ENCODE measurements at regions not wholly inside any gene's neighbourhood (a gene's known extent, or its start where the extent isn't known, plus 50 kb on each side); places are given as distances from the start of the nearest gene placed in this dataset.

- no peak overlapping the region for H3K27ac ChIP-seq (ENCODE audit: low read depth, low read length)
- no peak overlapping the region for H3K4me2 ChIP-seq (ENCODE audit: insufficient read depth, low read length)
- H3K27me3 ChIP-seq (ENCODE audit: insufficient read depth, low read length) = no peaks in the 10 kb centered on the region
- H3K9me3 ChIP-seq (ENCODE audit: low read depth, low read length) = no peaks in the 10 kb centered on the region
- no peaks in the 10 kb centered on the region for H3K79me2 ChIP-seq (ENCODE audit: insufficient read depth, low read length)
- no peaks in the 10 kb centered on the region for H3K36me3 ChIP-seq (ENCODE audit: insufficient read depth, low read length)
- no peak for TF ChIP-seq CTCF (IDR thresholded peaks at IDR 0.05; ENCODE audit: extremely low read depth, low read depth, low read length)
- H3K4me1 ChIP-seq (ENCODE audit: insufficient read depth, low read length) = no peaks in the 10 kb centered on the region
- no peaks in the 10 kb centered on the region for H4K20me1 ChIP-seq (ENCODE audit: insufficient read depth, low read length)
- no peak overlapping the region for H2AFZ ChIP-seq (ENCODE audit: low read length)
- no peak overlapping the region for H3K4me3 ChIP-seq (ENCODE audit: insufficient read depth, low read length)
- DNase-seq (ENCODE audit: insufficient read length, low spot score, missing footprints) = no peak
Observed at GRCh38 chr2:78407960-78408794, 617.3 kb upstream of the REG3G start.

GRCh38 chr2:78408795-78409118 lies 616.7 kb upstream of the REG3G start:
- Histone ChIP-seq H3K4me3 (ENCODE audit: insufficient read depth, low read length) (no peak overlapping the region), H3K9me3 (ENCODE audit: low read depth, low read length) (no peaks in the 10 kb centered on the region), H3K36me3 (ENCODE audit: insufficient read depth, low read length) (no peaks in the 10 kb centered on the region), H2AFZ (ENCODE audit: low read length) (no peak overlapping the region), H3K4me1 (ENCODE audit: insufficient read depth, low read length) (no peaks in the 10 kb centered on the region), H3K27me3 (ENCODE audit: insufficient read depth, low read length) (no peaks in the 10 kb centered on the region), H4K20me1 (ENCODE audit: insufficient read depth, low read length) (no peaks in the 10 kb centered on the region), H3K27ac (ENCODE audit: low read depth, low read length) (no peak overlapping the region), H3K4me2 (ENCODE audit: insufficient read depth, low read length) (no peak overlapping the region), H3K79me2 (ENCODE audit: insufficient read depth, low read length) (no peaks in the 10 kb centered on the region)
- DNase-seq (ENCODE audit: insufficient read length, low spot score, missing footprints) = no peak
- TF ChIP-seq CTCF (IDR thresholded peaks at IDR 0.05; ENCODE audit: extremely low read depth, low read depth, low read length) = no peak

GRCh38 chr2:78411303-78411702 lies 614.2 kb upstream of the REG3G start:
- DNase-seq (ENCODE audit: insufficient read length, low spot score, missing footprints) = no peak

More at GRCh38 chr2:78411303-78411702, 614.2 kb upstream of the REG3G start:
- Histone ChIP-seq H3K4me1 (ENCODE audit: insufficient read depth, low read length) (no peaks in the 10 kb centered on the region), H4K20me1 (ENCODE audit: insufficient read depth, low read length) (no peaks in the 10 kb centered on the region), H3K9me3 (ENCODE audit: low read depth, low read length) (no peaks in the 10 kb centered on the region), H3K36me3 (ENCODE audit: insufficient read depth, low read length) (no peaks in the 10 kb centered on the region), H3K4me3 (ENCODE audit: insufficient read depth, low read length) (no peak overlapping the region), H3K4me2 (ENCODE audit: insufficient read depth, low read length) (no peak overlapping the region), H3K27me3 (ENCODE audit: insufficient read depth, low read length) (no peaks in the 10 kb centered on the region), H2AFZ (ENCODE audit: low read length) (no peak overlapping the region), H3K27ac (ENCODE audit: low read depth, low read length) (no peak overlapping the region), H3K79me2 (ENCODE audit: insufficient read depth, low read length) (no peaks in the 10 kb centered on the region)
- no peak for TF ChIP-seq CTCF (IDR thresholded peaks at IDR 0.05; ENCODE audit: extremely low read depth, low read depth, low read length)
